ENCODE measurements at regions not wholly inside any gene's neighbourhood (a gene's known extent, or its start where the extent isn't known, plus 50 kb on each side); places are given as distances from the start of the nearest gene placed in this dataset.

GRCh38 chrX:149152941-149153340 is 352.2 kb downstream of the IDS start:
- TF ChIP-seq CTCF (IDR thresholded peaks at IDR 0.05; ENCODE audit: insufficient read depth, low read depth, low read length) (no peak), EZH2 (IDR thresholded peaks at IDR 0.05; ENCODE audit: insufficient read depth, low read length) (no peak)

Data from astrocyte (in vitro differentiated cells and primary cell).